Kidney (tissue), 13 donors: ENCODE measurements at regions not wholly inside any gene's neighbourhood (a gene's known extent, or its start where the extent isn't known, plus 50 kb on each side); places are given as distances from the start of the nearest gene placed in this dataset.

Experiments used
- DNase-seq, 5 donors: peaks; one replicate each; pipeline ENCODE4 v3.0.0-alpha.2; 2013 to 2020
- FAIRE-seq: peaks from 2 replicates; lab custom pipeline; 2012; peaks lifted over from hg19 to GRCh38; lab: Jason Lieb, UNC
- H3K27ac ChIP-seq, 2 donors: one replicate each; pipeline ENCODE4 v1.7.0; 2013; ENCODE audit warnings: low read depth in 2 of 2, low read length in 2 of 2, inconsistent platforms in 1 of 2
- H3K27me3 ChIP-seq: one replicate; pipeline ENCODE4 v1.7.1; 2013; ENCODE audit warnings: low read length, inconsistent platforms; ENCODE audit not compliant: control insufficient read depth, insufficient read depth
- H3K36me3 ChIP-seq, 3 donors: one replicate each; pipeline versions ENCODE4 v1.7.0 to v1.7.1; 2013; ENCODE audit warnings: low read length in 3 of 3, control low read depth in 1 of 3, inconsistent platforms in 1 of 3; ENCODE audit not compliant: insufficient read depth in 3 of 3, control insufficient read depth in 2 of 3
- H3K4me1 ChIP-seq, 3 donors: one replicate each; pipeline versions ENCODE4 v1.7.0 to v1.7.1; 2013; ENCODE audit warnings: low read length in 3 of 3, inconsistent platforms in 1 of 3, low read depth in 1 of 3; ENCODE audit not compliant: control insufficient read depth in 2 of 3, insufficient read depth in 2 of 3
- H3K4me3 ChIP-seq, 3 donors: one replicate each; pipeline versions ENCODE4 v1.7.0 to v1.8.1; 2013; ENCODE audit warnings: low read length in 3 of 3, control low read depth in 1 of 3, inconsistent platforms in 1 of 3
- H3K9ac ChIP-seq, 3 donors: one replicate each; pipeline versions ENCODE4 v1.7.0 to v1.7.1; 2013; ENCODE audit warnings: low read length in 3 of 3, control low read depth in 1 of 3, inconsistent platforms in 1 of 3
- H3K9me3 ChIP-seq, 3 donors: one replicate each; pipeline versions ENCODE4 v1.7.0 to v1.7.1; 2013; ENCODE audit warnings: low read length in 3 of 3, control low read depth in 1 of 3, inconsistent platforms in 1 of 3; ENCODE audit not compliant: control insufficient read depth in 2 of 3, insufficient read depth in 1 of 3
- CTCF ChIP-seq: IDR thresholded peaks from 3 replicates; pipeline ENCODE4 v1.5.1; 2012; ENCODE audit warnings: mild to moderate bottlenecking, moderate library complexity, borderline replicate concordance; ENCODE audit not compliant: insufficient read depth; ENCODE audit errors: extremely low read depth
- intact Hi-C: fragments of 100-400 bp; cut with DNase I; formaldehyde crosslinking; loops from one replicate; pipeline ENCODE4 v1.11.1; 2022
- donor health status: control.
- donor health status: control.
- donor health status: control.
- donor health status: control.
- donor health status: control.
- donor health status: DM: yes; HTN: yes; CAD: no.
- donor health status: Normal renal cell carcinoma (clear cell type).

GRCh38 chr2:12587228-12587627, 129.5 kb upstream of the TRIB2 start:
- Histone ChIP-seq H3K27ac (no peak overlapping the region), H3K4me1 (no peaks in the 10 kb centered on the region), H3K9me3 (no peaks in the 10 kb centered on the region), H3K36me3 (no peaks in the 10 kb centered on the region), H3K9ac (no peak overlapping the region), H3K4me3 (no peak overlapping the region), H3K27me3 (no peaks in the 10 kb centered on the region)
- TF ChIP-seq CTCF = no peak
- DNase-seq (no peak), FAIRE-seq (no peak)
- intact Hi-C loops = no loop called here

GRCh38 chr2:12587729-12588522, 128.8 kb upstream of the TRIB2 start:
- no peak for TF ChIP-seq CTCF
- FAIRE-seq (peak; percentile 55), DNase-seq (no peak)
- Histone ChIP-seq H3K9ac (peak overlapping the region in 1 of 3 donors; percentile 17), H3K9me3 (no peaks in the 10 kb centered on the region), H3K4me3 (no peak overlapping the region), H3K4me1 (no peaks in the 10 kb centered on the region), H3K27me3 (no peaks in the 10 kb centered on the region), H3K27ac (peak overlapping the region in 1 of 2 donors; percentile 14), H3K36me3 (no peaks in the 10 kb centered on the region)
- intact Hi-C loops = no loop called here

GRCh38 chr2:12588986-12589385, 127.8 kb upstream of the TRIB2 start:
- no peak for TF ChIP-seq CTCF
- DNase-seq (no peak), FAIRE-seq (no peak)
- Histone ChIP-seq H3K27ac (no peak overlapping the region), H3K4me1 (no peaks in the 10 kb centered on the region), H3K9me3 (no peaks in the 10 kb centered on the region), H3K9ac (no peak overlapping the region), H3K27me3 (no peaks in the 10 kb centered on the region), H3K36me3 (no peaks in the 10 kb centered on the region), H3K4me3 (no peak overlapping the region)
- intact Hi-C loops = no loop called here
